DND-41 (cell line): ENCODE measurements at regions not wholly inside any gene's neighbourhood (a gene's known extent, or its start where the extent isn't known, plus 50 kb on each side); places are given as distances from the start of the nearest gene placed in this dataset.

ENCODE experiments used
- CTCF ChIP-seq: IDR thresholded peaks from 2 replicates; pipeline ENCODE4 v1.5.1; 2012; ENCODE audit warnings: borderline replicate concordance, low read length, moderate library complexity, mild to moderate bottlenecking; ENCODE audit not compliant: poor library complexity, severe bottlenecking; ENCODE audit errors: extremely low read depth
- EZH2 ChIP-seq: IDR thresholded peaks from 3 replicates; pipeline ENCODE4 v1.6.1; 2012; ENCODE audit warnings: borderline replicate concordance, low read depth, mild to moderate bottlenecking, moderate library complexity, low read length, inconsistent platforms; ENCODE audit not compliant: severe bottlenecking

GRCh38 chr3:82130046-82130445 lies 368.6 kb upstream of the GBE1 start:
- TF ChIP-seq CTCF (no peak), EZH2 (no peak)
